DMS 273 (cell line): ENCODE measurements at regions not wholly inside any gene's neighbourhood (a gene's known extent, or its start where the extent isn't known, plus 50 kb on each side); places are given as distances from the start of the nearest gene placed in this dataset.
"Not testable (repeated sequence)": the region's sequence is repeated elsewhere in the genome, so short reads cannot be mapped to it uniquely, and the experiment has no call there.

Experiments used
- DNase-seq: peaks from one replicate; lab custom pipeline; 2025; ENCODE audit not compliant: unreplicated experiment; lab: John Stamatoyannopoulos, UW

DNA sequence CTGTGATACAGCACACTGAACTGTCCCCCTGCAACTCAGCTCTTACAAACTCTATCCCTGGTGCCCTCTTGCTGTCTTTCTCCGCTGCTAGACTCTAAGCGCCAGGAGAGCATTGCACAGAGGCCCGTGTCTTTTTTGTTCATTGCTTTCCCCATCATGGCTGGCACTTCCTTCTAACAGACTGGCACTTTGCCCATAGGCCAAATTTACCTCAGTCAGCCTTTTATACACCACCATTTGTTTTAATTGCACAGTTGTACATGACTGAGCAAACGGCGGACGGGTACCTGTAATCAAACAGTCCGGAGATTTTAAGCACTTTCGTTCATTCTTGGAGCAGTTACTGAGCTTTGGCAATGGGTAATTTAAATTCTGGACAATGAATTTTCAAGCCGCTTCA lies 102.2 kb upstream of the CLINT1 start:
- peak; percentile 3 for DNase-seq

DNA sequence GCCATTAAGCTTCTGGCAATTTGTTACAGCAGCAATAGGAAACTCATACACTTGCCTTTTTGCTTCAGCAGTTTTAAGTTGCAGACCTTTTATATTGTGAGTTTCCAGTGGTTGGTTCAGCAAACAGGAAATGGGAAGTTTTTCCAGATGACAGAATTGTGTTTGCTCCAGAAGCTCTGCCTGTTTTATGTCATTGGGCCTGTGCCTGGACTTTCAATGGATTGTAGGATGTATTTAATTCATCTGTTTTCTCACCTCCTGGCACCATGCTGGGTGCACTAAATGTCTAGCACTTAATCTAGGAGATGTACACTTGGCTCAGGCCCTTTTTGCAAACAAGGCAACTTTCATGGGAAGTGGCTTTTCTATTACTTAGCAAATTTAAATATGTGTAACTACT lies 100.4 kb upstream of the CLINT1 start:
- DNase-seq = no peak

DNA sequence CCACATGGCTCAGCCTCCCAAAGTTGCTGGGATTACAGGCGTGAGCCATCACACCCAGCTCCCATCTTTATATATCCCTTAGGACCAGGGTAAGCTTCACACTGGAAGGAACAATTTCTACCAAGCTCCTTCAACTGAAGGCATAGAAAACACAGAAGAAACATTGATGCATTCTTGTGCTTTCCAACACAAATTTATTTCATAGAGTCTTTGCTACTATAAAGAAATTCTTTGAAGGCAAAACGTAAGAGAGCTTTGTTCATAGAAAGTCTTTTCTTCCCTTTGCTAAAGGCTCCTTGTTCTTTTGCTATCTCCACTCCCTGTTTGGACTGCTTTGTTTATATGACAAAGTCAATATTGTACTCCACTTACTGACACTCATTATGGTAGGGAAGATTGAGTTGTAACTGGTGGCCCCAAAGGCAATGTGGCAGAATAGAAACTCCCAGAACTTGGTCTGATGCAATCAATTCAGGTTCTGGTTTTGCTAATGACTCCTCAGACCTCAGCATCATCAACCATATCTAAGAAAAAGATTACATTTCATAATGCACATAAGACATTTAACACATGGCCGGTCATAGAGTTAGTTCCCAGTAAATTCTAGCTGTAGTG lies 97.4 kb upstream of the CLINT1 start:
- no peak for DNase-seq

DNA sequence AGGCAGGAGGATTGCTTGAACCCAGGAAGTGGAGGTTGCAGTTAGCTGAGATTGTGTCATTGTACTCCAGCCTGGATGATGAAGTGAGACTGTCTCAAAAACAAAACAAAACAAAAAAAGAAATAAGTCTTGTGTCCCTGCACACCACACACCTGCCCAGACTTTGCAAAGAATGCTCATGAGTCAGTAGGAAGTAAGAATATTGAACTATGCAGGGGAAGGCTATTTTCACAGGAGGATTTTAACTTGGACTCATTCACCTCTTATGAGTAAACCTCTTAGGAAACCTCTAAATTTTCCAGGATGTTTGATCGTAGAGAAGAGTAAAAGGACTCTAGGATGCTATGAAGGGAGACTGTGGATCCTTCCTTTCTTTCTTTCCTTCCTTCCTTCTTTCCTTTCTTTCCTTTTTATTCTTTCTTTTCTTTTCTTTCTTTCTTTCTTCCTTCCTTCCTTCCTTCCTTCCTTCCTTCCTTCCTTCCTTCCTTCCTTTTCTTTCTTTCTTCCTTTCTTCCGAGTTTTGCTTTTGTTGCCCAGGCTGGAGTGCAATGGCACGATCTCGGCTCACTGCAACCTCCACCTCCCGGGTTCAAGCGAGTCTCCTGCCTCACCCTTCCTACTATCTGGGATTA lies 96.7 kb upstream of the CLINT1 start:
- no peak for DNase-seq

DNA sequence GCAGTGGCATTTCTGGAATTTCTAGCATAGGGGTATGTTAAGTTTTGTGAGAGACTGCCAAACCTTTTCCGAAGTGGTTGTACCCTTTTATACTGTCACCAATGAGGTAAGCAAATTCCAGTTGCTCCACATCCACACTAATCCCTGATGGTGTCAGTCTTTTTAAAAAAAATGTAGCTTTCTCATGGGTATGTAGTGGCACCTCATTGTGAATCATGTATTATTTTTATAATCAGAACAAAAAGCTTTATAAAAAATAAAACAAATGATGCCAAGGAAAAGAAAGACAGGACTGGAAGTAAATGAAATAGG lies 93.4 kb upstream of the CLINT1 start:
- no peak for DNase-seq

DNA sequence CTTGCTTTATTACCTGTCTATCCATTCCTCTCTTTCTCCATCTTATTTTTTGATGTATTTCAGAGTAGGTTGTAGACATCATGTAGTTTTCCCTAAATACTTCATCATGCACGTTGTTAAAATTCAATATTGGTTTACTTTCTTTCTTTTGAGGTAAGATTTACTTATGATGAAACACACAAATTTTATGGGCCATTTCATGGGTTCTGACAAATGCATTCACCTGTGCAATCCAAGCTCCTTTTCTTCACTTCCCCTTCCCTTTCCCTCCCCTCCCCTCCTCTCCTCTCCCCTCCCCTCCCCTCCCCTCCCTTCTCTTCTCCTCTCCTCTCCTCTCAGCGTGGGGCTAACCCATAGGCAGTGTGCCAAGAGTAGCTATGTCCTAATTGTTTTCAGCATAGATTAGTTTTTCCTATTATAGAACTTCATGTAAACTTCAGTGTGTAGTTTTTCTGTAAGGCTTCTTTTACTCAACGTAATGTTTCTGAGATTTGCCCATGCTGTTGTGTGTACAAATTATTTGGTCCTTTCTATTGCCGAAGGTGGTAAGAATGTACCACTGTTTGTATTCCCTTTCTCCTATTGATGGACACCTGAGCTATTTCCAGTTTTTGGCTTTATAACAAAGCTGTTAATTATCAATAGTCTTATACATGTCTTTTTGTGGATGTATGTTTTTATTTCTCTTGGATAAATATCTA lies 92.9 kb upstream of the CLINT1 start:
- peak; percentile 21 for DNase-seq

DNA sequence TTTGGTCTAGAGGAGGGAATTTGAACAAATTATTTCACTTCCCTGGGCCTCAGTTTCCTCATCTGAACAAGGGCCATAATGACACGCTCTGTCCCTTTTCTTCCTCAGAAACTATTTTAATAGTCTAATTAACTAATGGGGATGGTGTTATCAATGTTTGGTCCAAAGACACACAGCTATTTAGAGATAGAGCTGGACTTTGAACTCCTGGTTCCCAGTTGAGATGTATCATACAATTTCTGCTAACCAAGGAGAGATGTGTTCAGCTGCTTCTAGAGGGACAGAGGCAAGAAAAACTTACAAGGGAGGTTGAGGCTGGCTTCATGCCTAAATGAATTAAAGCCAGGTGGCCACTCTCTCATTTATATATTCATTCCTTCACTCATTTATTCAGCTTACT lies 90.6 kb upstream of the CLINT1 start:
- no peak for DNase-seq

DNA sequence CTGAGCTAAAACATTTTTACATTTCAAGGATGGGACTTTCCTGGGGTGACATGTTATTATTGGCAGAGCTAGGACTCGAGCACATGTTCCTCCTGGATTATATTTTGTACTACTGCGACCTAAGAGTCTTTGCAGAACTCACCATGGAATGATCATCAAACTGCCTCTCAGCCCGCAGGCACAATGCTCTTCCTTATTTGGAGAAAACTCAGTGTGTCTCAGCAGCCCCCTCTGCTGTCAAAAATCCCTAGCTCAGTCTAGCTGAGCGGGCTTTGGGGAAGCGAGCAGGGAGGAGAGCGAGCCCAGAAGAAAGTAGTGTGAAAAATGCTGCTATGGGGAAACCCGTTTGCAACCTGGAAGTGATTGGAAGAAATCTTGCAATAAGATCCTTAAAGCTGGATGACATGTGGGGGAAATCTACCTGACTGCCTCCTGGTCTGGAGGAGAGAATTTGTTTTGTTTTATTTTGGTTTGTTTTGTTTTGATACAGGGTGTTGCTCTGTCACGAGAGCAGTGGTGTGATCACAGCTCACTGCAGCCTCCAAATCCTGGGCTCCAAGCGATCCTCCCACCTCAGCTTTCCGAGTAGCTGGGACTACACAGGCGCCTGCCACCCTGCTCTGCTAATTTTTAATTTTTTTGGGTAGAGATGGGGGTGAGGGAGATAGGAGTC lies 89.9 kb upstream of the CLINT1 start:
- peak; percentile 95 for DNase-seq

DNA sequence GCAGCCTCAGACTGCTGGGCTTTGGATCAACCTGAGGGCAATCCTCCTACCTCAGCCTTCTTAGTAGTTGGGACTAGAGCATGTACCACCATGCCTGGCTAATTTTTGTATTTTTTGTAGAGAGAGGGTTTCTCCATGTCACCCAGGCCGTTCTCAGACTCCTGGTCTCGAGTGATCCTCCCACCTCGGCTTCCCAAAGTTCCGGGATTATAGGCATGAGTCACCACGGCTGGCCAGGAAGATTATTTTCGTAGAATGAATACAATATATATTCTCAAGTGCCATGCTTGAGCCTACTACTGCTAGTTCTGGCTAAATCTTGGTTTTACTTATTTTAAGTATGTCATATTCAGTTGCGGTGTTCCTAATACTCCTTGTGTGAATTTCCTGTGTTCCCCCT lies 88.2 kb upstream of the CLINT1 start:
- no peak for DNase-seq

DNA sequence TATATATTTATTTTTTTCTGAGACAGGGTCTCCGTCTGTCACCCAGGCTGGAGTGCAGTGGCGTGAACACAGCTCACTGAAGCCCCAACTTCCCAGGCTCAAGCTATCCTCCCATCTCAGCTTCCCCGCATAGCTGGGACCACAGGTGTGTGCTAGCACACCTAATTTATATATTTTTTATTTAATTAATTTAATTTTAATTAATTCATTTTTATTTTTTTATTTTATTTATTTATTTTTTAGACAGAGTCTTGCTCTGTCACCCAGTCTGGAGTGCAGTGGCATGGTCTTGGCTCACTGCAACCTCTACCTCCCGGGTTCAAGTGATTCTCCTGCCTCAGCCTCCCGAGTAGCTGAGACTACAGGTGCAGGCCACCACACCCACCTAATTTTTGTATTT lies 86.9 kb upstream of the CLINT1 start:
- not testable (repeated sequence) for DNase-seq

DNA sequence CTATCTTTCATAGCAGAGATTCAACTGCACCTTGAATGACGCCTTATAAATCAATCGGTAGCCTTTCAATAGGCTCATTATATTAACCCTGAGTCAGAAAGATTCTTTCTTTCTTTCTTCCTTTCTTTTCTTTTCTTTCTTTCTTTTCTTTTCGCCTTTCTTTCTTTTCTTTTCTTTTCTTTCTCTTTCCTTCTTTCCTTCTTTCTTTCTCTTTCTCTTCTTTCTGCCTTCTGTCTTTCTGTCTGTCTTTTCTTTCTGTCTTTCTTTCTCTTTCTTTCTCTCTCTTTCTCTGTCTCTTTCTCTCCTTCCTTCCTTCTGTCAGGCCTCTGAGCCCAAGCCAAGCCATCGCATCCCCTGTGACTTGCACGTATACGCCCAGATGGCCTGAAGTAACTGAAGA lies 86.0 kb upstream of the CLINT1 start:
- no peak for DNase-seq

DNA sequence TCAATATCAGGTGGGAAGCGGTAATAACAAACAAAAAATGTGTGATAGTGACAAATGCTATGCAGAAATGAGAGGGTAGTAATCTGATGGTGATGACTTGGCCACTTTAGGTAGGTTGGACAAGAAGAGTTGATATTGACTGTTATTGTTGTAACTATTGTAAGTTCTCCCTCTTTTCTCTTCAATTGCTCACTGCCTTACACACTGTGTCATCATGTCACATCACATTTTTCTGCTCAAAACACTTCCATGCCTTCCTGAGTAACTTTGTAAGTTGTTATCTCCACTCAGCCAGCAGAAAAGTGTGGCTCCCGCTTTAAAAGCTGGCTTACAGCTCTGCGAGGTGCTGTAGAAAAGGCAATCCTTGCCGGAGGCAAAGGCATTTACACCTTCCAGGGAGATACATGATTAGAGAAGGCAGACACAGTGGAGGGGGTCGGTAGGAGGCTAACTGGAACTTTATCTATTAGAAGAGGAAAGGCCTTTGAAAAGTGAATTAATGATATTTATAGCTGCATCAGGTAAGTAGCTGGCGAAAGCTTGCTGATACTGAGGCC lies 85.2 kb upstream of the CLINT1 start:
- DNase-seq = no peak

DNA sequence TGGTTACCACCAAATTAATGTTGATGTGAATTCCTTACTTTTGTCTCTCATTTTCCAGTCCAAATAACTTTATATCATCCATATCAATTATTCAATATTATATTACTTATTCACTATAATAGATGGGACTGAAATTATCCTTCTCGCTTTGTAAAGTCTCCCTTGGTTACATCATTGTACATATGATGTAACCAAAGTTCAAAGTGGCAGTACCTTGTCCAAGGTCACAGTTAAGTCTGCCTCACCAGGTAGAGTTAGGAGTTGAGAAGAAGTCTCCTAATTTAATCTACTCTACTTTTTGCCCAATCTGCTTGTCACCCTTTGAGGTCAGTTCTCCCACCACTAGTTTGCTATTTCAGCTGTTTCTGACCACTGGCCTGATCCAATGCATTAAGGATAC lies 83.7 kb upstream of the CLINT1 start:
- no peak for DNase-seq

DNA sequence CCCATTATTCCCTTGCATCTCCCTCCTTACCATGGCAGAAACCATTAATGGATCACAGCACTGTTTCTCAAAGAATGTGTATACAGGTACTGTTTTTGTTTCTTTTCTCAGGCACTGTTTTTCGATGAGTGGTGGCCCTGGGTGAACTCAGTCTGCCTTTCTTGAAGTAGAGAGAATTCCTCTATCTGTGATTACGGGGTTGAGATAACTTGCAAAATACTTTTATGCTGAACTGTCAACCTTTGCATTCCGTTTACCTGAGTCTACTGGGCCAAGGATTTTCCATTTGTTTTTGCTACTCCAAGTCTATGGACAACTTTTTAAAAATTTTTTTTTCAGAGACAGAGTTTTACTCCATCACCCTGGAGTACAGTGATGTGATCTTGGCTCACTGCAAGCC lies 82.7 kb upstream of the CLINT1 start:
- no peak for DNase-seq

DNA sequence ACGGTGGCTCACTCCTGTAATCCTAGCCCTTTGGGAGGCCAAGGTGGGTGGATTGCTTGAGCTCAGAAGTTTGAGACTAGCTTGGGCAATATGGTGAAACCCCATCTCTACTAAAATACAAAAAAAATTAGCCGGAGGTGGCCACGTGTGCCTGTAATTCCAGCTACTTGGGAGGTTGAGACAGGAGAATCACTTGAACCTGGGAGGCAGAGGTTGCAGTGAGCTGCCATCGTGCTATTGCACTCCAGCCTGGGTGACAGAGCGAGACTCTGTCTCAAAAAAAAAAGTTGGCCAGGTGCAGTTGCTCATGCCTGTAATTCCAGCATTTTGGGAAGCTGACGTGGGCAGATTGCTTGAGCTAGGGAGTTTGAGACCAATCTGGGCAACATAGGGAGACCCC lies 79.2 kb upstream of the CLINT1 start:
- DNase-seq = not testable (repeated sequence)

DNA sequence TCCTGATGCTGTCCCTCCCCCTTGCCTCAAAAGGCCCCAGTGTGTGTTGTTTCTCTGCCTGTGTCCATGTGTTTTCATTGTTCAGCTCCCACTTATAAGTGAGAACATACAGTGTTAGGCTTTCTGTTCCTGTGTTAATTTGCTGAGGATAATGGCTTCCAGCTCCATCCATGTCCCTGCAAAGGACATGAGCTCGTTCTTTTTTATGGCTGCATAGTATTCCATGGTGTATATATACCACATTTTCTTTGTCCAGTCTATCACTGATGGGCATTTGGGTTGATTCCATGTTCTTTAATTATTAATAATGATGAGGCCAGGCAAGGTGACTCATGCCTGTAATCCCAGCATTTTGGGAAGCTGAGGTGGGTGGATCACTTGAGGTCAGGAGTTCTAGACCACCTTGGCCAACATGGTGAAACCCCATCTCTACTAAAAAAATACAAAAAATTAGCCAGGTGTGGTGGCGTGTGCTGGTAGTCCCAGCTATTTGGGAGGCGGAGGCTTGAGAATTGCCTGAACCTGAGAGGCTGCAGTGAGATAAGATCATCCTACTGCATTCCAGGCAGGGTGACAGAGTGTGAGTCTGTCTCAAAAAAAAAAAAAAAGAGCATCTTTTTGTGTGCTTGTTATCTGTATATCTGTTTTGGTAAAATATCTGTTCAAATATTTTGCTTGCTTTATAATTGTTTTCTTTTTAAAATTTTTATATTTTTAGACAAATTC lies 78.0 kb upstream of the CLINT1 start:
- not testable (repeated sequence) for DNase-seq

DNA sequence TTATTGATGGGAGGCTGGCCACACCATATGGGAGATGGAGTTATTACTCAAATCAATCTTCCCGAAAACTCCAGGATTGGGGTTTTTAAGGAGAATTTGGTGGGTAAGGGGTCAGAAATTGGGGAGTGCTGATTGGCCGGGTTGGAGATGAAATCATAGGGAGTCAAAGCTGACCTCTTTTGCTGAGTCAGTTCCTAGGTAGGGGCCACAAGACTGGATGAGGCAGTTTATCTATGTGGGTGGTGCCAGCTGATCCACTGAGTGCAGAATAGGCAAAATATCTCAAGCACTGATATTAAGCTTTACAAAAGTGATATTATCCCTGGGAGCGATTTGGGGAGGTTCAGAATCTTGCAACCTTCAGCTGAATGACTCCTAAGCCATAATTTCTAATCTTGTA lies 75.7 kb upstream of the CLINT1 start:
- DNase-seq = no peak

DNA sequence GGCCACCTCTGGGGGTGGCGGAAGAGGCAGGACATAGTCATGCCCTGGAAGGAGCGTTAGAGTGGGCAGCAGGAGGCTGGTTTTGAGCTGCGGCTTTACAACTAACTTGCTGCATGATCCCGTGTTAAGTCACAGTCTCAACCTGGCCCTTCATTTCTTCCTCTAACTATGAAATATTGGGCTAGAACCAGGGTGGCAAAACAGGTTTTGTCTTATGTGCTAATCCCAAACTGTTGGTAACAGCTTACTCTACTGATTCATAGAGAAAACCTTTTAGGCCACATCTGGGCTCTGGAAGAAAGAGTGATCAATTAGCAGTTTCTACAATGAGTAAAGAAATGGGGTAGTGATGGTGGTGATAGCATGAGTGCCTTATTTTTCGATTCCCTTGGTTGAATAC lies 74.1 kb upstream of the CLINT1 start:
- no peak for DNase-seq

DNA sequence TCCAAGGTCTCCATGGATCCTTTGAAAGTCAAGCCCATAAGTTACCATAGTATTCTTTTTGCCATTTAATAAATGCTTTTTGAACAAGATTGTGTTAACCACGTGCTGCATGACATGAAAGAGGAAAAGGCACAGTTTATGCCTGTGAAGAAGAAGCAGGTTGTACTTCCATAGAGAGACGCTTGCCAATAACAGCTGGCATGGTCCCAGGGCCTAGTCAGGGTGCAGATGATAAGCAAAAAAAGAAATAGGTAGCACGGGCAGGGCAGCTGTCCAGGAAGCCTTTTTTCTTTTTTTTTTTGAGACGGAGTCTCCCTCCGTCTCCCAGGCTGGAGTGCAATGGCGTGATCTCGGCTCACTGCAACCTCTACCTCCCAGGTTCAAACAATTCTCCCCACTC lies 71.8 kb upstream of the CLINT1 start:
- DNase-seq = peak; percentile 50

DNA sequence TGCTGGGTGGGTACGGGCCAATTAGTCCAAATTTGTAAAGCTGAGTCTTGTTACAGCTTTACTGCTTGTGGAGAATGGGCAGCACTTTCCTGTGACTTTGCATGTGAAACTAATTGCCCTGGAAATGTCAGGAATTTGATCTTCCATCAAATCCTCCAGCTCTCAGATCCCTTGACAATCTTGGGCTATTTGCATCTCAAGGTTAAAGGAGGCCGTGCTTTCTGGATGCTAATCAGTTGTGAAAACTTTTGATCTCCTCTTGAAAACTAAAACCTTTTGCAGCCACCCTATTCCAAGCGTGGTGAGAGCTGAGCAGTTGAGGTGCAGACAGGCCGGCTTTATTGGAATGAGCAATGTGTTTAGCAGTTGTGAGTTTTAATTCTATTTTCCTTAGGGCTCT lies 68.0 kb upstream of the CLINT1 start:
- DNase-seq = no peak
